GM19395 (cell line): ENCODE measurements at regions not wholly inside any gene's neighbourhood (a gene's known extent, or its start where the extent isn't known, plus 50 kb on each side); places are given as distances from the start of the nearest gene placed in this dataset.
A peak's percentile ranks its signal among the peaks of the same experiment; 100 is the strongest.
"Not testable (repeated sequence)": the region's sequence is repeated elsewhere in the genome, so short reads cannot be mapped to it uniquely, and the experiment has no call there.

Source experiments
- ATAC-seq: cut with Tn5 transposase; IDR thresholded peaks from one replicate; pipeline ENCODE4 v1.9.1; 2021; ENCODE audit warnings: mild to moderate bottlenecking, moderate library complexity; ENCODE audit not compliant: unreplicated experiment

DNA sequence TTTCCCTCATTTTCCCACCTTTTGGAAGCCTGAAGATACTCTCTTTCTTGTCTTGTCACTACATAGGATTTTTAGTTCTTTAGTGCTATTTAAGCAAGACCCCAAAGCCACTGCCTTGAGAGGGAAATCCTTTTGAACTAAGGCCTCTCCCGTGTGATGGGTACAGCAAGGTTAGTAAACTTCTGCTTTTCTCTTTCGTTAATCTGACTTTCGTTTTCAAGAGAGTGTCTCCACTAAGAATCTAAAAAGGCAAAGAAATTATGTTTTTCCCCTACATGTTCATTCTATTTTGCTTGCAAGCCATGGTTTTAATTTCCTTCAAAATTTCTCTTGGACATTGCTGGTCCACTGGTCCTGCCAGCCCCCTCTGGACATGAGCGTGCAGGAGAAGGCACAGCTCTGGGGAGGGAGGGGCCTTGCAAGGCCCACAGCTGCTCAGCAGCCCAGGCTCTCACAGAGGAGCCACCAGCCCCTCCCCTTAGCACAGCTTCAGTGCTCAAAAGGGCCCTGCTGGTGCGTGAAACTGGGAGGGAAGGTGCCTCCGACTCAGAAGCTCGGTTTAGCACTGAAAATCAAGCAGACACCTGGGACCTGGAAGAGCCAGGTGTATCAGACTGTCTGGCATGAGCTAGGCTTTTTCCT, 210.9 kb upstream of the GALNT2 start:
- ATAC-seq: peak; percentile 97

DNA sequence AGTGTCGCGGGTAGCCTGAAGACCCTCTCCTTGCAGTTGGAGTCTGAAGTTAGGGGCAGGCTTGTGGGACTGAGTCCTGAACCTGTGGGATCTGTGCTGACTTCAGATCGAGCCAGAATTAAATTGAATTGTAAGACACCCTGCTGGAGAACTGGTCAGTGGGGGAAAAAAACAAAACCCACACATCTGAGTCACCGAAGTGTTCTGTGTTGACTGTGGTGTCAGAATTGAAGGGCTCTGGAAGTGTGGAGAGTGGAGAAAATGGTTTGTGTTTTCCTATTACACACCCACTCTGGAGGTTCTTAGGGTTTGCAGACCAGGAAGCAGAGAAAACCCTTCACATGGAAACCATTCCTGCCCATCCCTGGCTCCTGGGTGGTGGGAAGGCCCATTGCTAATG, 209.5 kb upstream of the GALNT2 start:
- ATAC-seq: no peak

DNA sequence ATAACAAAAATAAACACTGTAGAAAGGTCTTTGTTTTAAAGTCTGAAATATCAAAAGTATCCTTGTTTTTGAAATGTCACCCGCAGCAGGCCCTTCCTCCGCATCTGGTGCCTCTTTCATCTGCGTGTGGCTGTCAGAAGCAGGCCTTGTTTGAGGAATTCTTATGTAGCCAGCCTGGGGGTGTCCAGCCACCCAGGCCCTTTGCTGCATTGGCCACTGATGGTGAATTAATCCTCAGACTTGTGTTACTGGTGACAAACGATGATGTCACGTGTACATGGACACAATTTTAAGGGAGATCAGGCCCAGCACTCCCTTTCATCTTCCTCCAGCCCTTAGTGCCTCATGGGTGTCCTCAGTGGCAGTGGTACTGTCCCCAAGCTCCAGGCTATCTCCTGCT, 208.0 kb upstream of the GALNT2 start:
- ATAC-seq: no peak

DNA sequence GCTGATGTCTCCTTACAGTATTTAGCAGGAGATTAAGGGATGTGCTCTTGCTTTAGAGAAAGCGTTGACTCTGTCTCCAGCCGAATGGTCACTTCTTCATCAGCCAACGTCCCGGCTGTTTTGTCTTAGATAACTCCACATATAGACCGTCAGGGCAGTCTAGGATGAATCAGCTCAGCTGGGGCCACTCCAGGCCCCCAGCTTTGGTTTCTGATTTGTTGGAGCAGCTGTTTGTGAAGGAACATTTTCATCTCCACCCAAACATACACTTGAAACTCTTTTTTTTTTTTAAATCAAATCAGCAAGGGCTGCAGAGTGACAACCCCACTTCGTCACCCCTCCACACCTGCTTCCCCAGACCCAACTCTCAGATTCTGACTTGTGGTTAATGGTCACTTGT, 206.1 kb upstream of the GALNT2 start:
- no peak for ATAC-seq

DNA sequence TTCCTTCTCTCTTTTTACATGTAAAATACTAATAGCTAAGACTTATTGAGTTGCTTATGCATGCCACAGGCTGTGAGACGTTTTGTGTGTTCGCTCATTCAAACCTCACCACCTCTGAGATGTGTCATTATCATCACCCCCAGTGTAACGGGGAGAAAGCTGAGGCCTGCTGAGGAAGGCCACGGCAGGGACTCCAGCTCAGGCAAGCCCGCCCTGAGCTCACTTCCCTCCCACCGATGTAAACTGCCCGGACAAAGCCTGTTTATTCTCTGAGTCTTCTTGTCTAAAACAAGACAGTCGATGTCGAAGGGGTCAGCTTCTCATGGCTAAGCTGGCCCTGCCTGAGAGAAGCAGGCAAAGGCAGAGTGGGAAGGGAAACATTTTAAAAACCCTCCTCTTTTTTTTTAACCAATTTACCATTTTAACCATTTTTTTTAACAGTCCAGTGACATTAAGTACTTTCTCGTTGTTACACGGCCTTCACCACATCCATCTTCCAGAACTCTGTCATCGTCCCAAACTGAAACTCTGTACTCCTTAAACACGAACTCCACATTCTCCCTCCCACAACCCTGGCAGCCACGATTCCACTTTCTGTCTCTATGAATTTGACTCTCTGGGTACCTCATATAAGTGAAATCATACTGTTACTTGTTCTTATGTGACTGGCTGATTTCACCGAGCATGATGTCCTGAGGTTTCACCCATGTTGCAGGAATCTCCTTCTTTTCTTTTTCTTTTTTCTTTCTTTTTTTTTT, 204.8 kb upstream of the GALNT2 start:
- ATAC-seq: no peak

DNA sequence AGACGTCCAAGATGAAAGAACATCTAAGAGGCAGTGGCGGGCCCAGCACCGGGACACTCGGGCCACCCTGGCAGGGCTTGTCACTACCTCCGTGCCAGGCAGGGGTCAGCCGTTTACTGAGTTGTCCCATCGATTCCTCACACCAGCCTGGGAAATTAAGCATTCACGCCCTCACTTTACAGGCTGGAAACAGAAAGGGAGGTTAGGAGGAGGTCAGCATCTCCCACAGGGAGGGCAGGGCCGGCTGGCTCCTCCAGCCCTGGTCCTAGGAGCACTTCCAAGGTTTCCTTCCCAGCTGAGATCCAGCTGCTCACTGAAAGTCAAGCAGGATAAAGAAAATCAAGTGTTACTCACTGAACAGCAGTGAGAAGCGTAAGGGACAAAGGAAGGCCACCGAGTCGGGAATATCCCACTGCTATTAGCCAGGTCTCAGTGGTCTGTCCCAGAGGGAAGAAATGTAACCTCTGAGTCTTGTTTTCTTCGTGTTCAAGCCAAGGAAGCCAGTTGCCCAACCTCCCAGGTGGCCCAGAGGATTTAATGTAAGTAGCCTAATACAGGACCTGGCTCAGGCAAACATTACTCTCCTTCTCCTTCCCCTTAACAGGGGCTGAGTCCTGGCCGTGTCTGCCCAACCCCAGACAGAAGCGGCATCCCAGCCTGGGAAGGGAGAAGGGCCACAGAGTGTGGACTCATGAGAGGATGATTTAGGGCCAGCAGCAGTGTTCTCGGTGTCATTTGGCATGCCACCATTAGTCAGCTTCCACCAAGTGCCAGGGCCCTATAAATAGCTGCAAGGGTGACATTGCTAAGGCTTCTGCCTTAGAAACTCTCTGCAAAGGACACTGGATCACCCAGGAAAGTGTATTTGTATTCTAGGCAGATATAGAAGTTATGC, 203.1 kb upstream of the GALNT2 start:
- no peak for ATAC-seq

DNA sequence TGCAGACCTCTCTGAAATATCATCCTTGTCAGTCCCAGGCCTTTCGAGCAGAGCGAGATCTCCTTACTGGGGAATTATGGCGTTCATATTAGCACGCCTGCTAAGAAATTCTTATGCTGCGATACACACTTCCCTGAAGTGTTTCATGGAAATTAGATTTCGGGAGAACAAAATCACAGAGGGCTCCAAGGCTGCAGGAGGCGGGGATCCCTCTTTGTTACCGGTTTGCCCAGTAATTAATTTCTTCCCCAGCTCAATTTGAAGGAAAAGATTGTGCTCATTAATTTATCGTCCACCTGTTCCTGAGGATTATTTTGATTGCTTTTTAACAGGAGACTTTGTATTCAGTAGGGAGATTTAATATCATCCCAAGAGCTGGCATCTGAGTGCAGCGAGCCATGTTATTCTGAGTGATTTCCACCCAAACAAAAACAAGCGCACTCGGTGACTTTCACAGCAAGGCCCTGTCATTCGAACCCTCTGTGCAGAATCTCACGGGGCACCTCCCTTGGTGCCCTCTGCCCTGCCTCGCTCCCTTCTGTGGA, 202.3 kb upstream of the GALNT2 start:
- no peak for ATAC-seq

DNA sequence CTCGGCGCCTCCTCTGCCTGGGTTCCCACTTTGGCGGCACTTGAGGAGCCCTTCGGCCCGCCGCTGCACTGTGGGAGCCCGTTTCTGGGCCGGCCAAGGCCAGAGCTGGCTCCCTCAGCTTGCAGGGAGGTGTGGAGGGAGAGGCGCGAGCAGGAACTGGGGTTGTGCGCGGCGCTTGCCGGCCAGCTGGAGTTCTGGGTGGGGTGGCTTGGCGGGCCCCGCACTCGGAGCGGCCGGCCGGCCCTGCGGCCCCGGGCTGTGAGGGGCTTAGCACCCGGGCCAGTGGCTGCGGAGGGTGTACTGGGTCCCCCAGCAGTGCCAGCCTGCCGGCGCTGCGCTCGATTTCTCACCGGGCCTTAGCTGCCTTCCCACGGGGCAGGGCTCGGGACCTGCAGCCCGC, 201.7 kb upstream of the GALNT2 start:
- not testable (repeated sequence) for ATAC-seq

DNA sequence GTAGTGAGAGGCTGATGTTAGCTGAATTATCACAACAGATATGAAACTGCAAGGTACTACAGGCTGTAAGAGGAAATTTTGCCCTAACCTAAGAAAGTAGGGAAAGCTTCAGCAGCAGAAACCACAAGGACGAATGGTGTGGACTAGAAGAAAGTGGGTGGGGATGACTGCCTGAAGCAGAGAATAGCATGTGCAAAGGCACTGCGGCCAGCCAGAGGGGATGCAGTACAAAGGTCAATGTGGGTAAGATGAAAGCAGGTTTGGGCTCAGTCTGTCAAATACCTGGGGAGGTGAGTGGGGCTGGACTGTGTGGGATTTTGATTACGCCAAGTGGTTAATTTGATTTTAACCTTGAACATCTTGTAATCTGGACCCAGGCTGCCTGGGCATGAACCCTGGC, 199.3 kb upstream of the GALNT2 start:
- no peak for ATAC-seq

DNA sequence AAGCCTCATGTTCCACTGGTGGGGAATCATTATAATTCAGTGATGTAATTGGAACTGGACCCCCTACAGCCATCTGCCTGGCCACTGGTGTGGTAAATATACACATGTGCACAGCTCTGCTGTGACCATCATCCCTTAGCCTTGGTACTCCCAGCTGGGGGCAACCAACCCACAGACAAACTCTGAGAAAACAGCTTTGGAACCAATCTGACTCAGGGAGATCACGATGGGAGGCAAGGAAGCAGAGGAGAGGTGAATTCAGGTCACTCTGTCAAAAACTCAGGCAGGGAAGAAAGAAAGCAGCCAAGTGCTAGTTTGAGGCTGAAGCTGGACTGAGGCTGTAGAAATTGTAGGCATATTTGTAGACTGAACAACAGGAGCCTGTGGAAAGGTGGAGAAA, 197.8 kb upstream of the GALNT2 start:
- no peak for ATAC-seq

DNA sequence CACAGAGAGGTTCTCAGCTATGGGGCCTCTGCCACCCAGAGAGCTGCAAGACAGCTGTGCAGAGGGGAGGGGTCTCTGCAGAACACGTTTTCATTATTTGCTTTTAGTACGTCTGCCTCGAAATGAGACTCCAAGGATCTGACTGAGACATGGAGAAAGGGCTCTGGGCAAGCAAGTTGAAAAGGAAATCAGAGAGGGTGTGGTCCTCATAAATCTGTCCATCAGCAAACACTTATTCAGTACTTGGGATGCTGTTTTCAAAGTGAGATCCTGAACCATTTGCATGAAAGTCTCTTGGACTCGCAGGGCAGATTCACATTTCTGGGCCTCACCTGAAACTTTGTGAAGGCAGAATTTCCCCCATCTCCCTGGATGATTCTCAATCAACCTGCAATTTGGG, 197.4 kb upstream of the GALNT2 start:
- no peak for ATAC-seq

DNA sequence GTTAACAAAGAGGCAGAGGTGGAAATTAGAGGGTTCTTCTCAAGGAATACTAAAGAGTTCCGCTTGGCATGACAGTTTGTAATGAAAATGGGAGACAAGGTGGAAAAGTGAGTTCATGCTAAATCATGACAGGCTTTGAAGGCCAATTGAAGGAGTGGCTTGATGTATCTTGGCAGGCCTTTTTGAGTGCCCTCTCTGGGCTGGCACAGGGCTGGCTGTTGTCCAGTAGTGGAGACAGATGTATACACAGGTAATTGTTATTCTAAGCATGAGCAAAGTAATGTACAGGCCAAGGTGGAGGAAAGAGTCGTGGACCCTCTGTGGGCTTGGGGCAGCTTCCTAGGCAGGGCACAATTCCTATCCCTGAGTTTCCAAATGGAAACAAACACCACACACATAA, 196.7 kb upstream of the GALNT2 start:
- no peak for ATAC-seq

DNA sequence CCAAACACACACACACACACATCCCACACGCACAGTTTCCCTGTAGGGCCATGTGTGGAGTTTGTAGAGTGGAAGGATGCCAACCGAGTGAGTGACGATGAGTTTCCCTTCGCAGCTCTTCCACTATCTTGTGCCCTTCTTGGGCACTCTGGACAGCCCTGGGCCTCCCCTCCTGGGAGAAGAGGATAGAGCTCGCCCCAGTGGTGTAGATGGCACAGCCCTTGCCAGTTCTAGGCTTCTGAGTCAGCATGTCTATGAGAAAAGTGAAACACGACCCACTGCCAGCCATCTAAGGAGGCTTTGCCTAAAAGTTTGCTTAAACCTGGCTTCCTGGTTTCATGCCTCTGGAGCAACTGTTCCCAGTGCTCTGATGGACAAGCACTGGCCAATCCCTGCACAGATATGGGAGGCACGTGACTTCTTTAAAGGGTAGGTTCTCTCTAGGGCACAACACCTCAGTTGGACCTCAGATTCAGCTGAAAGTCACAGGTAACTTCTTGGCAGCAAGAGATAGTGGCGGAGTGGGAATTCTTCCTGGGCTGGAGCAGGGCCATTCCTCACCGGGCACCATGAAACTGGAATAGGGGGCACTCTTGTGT, 195.9 kb upstream of the GALNT2 start:
- no peak for ATAC-seq

DNA sequence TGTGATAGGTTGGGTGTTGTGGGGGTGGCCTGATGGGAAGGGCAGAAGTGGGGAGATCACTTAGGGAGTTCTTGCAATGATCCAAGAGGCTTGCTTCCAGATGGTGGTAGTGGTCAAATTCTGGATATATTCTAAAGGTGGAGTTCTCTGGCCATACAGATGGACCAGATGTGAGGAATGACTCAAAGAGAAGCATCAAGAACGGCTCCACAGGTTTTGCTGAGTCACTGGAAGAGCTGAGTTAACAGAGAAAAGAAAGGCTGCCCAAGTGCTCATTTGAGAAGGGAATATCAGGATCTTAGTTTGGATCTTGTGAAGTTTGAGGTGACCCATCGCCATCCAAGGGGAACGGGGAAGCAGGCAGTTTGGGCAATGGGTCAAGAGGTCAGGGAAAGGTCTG, 192.9 kb upstream of the GALNT2 start:
- no peak for ATAC-seq

DNA sequence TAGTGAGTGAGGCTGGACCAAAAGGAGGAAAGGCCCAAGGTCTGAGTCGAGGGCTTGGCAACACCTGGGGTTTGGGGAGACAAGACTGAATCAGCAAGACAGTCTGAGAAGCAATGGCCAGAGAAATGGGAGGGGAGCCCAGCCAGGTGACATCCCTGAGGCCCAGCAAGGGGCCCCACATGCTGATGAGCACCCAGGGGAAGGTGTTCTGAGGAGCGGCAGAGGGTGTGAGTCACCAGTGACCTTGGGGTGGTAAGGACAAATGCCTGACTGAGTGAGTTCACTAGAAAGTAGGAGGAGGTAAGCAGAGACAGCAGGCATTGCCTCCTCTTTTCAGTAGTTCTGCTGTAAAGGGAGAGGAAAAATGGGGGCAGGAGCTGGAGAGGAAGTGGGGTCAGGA, 192.4 kb upstream of the GALNT2 start:
- ATAC-seq: no peak

DNA sequence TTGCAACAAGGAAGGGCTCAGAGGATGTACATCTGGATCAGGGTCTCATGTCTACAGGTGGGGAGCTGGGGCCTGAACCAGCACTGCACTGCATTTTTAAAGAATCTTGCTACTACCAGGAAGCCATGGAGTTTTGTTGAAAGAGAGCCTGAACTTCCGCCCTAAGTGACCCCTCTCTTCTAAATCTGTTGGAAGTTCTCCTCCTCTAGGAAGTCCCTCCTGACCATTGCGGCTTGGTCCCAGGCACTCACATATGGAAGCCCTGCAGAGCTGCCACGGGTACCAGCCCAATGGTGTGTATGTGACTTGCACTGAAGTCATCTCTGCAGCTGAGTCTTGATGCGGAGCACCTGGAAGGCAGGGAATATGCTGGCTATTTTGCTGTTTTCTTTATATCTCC, 192.0 kb upstream of the GALNT2 start:
- no peak for ATAC-seq

DNA sequence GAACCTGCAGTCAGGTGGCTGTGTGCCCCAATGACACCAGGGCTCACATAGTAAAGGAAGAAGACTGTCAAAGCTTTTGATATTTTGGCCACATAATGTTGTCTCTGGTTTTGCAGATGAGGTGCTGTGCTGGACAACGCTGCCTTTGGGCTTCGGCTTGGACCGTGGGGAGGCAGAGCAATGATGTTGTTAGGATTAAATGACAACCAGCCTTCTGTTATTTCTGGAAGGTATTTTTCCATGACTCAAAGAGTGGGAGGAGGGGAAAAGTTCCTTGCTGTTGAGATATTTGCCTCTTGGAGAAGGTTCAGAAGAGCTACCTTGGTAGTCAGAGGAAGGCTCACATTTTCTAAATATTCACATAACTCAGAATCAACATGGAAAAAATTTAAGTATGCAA, 187.3 kb upstream of the GALNT2 start:
- ATAC-seq: no peak

DNA sequence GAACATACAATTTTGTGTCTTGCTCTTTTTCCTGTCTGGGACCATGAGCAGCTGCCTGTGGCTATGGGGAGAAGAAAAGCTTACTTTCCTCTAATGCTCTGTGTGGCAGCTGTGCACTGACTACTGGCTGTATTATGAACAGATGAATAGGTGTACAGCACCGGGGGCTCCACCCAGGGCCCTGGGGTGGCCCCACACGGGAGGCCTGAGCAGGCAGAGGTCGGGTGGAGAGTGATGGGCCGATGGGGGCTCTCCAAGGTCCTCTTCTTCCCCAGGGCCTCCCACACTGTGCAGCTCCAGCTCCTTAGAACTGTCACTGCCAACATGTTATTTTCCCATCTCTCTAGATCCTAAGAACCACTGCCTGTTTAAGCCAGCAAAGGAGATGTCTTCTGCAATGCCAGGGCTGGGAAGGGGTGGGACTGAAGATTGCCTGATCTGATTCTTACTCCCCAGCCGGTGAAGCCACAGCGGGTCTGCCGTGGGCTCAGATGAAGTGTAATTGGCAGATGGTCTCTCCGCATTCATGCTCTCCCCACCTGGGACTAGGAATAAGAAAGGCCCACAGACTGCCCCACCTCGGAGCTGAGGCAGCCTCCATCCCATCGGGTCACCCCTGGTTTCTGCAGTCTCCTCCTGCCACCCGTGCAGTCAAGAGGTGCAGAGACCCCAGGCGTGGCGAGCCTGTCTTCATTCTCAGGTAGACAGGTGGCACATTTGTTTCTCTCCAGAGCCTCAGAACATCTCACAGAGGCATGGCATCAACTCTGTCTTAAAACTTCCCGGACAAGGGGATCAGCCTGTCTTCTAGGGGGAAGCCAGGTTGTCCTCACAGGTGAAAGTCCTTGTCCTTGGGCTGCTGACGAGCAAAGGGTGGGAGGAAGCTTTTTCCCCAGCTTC, 186.5 kb upstream of the GALNT2 start:
- ATAC-seq: no peak

DNA sequence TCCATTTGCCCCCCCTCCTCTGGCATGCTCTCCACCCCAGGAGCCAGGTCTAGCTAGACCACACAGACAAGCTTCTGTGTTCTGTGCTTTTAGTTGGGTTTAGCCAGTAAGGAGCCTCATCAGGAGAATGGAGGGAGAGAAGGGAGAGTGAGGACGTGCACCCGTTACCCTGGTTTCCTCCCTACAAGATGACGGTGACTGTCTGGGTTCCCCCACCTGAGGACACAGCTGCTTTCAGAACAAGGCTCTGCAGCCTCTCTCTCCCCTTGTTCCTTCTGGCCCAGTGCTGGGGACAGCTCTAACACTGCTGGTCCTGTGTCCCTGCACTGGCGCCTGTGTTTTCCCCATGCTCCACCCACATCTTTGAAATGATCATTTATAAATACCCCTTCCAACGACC, 184.4 kb upstream of the GALNT2 start:
- no peak for ATAC-seq
